GM19035 (cell line): ENCODE measurements at regions not wholly inside any gene's neighbourhood (a gene's known extent, or its start where the extent isn't known, plus 50 kb on each side); places are given as distances from the start of the nearest gene placed in this dataset.

Source experiments
- ATAC-seq: cut with Tn5 transposase; IDR thresholded peaks from one replicate; pipeline ENCODE4 v1.9.1; 2021; ENCODE audit not compliant: unreplicated experiment

GRCh38 chr5:171509467-171509866 is 90.0 kb downstream of the FGF18 start:
- ATAC-seq = no peak

GRCh38 chr5:171512397-171512796 is 93.0 kb downstream of the FGF18 start:
- ATAC-seq = no peak

- ATAC-seq = no peak
These were observed 94.1 kb downstream of the FGF18 start for GRCh38 chr5:171513591-171513990.

DNA sequence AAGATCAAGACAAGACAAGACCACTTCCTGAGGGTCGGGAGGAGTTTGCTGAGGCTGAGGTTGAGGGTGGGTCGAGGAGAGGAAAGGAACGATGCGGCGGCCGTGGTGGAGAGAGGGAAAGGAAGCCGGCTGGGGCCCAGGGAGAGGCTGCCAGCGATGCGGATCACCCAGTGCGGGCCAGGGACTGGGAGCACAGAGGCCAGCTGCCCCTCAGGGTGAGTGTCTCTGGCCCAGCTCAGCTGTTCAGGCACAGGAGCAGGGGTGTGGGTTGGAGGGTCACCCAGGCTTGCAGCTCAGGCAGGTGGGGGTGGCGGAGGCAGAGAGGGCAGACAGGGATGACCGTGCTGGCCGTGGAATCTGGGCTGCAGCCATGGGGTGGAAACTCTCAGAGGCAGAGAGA is 99.5 kb downstream of the FGF18 start:
- ATAC-seq = no peak

DNA sequence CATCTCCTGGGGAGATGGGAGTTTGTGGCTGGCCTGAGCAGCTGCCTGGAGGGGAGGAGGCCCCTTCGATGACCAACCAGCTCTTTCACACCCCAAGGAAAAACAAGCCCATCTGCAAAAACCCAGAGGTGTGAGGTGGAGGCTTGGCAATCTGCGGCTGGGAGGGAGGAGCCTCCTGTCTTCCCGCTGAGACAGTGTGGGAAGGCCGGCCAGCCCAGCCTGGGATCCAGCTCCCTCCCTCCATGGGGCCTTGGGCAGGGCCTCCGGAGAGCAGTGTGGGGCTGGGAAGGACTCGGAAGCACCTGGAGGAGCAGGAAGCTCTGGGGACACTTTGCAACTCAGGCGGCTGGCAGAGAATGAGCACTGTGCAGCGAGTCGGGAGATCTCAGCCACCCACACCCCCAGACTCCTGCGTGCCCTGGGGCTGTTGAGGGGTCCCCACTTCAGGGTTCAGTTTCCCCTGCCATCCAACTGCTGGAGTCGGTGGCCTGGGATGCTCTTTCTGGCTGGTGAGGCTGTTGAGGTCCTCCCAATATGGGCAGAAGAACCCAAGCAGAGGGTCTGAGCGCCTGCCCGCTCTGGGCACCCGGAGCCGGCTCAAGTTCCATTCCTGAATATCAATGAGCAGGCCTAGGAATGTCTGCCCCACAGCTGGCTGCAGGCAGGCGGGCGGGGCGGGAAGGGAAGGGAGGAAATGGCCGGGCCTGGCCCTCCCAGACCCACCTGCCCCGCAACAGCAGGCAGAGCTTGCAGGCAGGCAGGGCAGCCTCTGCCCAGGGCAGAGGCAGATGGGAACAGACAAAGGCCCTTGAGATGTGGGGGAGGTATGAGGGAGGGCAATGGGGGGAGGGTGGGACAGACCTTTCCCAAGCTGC is 101.1 kb downstream of the FGF18 start:
- ATAC-seq = no peak

DNA sequence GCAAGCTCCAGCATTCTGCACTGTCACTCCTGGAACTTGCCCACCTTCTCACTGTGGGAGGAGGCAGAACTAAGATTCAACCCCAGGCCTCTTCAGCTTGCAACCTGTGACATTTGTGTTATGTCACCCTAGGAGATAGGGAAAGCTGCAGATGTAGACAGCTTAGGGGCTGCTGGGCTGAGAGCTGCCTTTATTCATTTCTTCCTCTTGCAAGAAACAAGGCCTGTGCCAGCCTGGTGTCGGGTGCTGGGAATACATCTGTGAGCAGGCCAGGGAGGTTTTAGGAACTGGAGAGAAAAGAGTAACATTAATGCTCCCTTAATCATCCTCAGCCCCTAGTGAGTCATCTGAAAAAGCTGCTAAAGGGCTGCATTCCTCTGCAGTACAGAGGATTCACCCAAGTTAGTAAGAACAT is 101.8 kb downstream of the FGF18 start:
- ATAC-seq = no peak

DNA sequence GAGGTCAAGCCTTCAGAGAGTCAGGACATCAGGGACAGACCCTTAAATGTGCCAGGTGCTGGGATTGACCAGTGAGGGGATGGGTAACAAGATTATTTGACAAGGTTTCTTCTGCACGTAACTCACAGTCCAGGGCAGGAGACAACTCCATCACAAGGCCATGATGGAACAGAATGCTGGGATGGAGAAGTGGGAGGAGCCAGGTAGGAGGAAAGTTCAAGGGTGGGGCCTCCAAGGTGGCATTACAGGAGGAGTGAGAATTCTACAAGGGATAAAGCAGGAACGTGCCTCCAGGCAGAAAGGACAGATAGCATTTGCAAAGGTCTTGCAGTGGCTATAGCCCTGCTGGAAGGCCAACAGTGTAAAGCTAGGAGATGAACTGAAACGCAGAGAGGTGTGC is 102.2 kb downstream of the FGF18 start:
- ATAC-seq = no peak

GRCh38 chr5:171523781-171524180 is 104.3 kb downstream of the FGF18 start:
- no peak for ATAC-seq

- ATAC-seq = no peak
These were observed 105.0 kb downstream of the FGF18 start for GRCh38 chr5:171524466-171524865.

GRCh38 chr5:171525085-171525484 is 105.6 kb downstream of the FGF18 start:
- no peak for ATAC-seq

- no peak for ATAC-seq
These were observed 108.6 kb downstream of the FGF18 start for GRCh38 chr5:171528036-171528435.

DNA sequence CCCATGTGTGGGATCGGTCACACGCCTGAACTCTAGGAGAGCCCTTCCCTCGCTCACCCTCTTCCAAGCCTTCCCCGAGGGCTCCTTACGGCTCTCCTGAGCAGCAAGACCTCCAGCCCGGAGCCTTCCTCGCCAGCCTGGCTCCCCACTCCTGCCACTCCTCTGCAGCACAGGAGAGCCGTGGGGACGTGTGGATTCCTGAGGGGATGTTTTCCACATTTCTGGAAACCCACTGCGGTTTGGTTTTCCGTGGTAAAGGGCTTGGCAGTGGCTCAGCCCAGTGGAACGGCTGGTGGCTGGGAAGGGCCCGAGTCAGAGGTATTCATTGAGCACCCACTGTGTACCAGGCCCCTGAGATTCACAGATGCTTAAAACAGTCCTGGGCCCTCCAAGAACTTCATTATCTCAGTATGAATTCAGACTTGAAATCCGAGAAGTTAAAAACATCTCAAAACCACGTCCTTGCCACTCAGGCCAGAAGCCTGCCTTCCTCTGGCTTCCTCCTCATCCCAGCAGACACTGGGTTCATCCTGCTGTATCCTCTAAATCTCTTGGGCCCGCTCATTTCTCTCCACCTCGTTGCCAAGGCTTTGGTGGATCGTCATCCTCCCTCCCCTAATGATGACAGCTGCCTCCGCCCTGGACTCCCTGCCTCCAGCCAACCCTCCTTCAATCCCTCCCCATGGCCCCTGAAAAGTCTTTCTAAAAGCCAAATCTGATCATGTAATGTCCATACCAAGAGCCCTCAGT is 109.6 kb downstream of the FGF18 start:
- ATAC-seq = no peak

DNA sequence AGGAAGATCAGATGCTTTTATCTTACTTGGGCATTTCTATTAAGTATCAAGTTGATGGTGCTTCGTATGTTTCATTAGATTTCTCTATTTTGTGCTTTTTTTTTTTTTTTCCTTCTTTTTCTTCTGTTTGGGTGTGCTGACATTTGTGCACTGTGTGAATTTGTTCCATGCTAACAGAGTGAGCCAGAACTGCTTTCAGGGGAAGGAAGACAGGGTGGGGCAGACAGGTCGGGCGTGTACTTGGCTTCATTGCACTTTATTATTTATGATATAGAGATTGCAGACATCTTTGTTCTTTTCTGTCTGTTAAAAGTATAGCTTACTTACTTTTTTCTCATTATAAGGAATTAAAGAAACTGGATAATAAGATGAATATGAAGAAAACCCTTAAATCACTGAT is 112.2 kb downstream of the FGF18 start:
- no peak for ATAC-seq

DNA sequence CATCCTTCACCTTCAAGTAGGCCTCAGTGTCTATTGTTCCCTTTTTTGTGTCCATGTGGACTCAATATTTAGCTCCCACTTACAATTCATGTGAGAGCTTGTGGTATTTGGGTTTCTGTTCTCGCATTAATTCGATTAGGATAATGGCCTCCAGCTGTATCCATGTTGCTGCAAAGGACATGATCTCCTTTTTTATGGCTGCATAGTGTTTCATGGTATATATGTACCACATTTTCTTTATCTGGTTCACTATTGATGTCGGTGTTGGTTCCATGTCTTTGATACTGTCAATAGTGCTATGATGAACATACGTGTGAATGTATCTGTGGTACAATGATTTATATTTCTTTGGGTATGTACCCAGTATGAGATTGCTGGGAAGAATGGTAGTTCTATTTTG is 113.7 kb downstream of the FGF18 start:
- no peak for ATAC-seq

DNA sequence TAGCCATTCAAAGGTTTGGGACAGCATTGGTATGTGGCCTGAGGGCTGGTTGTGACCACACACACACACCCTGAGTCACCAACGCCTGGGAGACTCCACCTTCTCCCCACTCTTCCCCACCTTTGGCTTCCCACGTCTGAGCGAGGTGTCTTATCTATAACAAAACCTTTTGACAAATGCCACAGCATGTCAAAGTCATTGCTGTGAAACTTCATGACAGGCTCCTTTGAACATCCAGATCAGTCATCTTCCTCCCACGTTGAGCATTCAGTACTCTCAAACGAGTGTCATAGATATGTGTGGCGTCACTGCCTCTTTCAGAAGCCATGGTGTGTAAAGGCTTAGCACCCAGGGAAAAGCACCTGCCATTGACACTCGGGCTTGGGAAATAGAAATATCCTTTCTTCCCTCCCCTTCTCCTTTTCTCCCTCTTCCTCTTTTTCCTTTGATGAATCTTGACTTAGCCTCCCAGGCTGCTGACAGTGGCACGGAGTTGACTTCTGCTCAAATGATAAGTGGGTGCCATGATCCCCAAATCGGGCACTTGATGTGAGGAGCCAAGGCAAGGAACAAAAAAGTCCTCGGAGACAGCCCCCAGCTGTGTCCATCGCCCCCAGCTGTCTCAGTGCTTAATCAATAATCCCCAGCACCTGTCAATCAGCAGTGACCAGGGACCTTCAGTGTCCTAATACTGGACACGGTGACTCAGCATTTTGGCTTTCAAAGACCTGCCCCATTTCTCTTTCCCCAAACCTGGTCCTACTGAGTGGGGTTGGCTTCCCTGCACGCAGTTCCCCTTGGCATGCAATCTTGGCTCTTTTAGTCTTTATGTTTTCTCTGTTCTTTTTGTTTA is 114.8 kb downstream of the FGF18 start:
- no peak for ATAC-seq

DNA sequence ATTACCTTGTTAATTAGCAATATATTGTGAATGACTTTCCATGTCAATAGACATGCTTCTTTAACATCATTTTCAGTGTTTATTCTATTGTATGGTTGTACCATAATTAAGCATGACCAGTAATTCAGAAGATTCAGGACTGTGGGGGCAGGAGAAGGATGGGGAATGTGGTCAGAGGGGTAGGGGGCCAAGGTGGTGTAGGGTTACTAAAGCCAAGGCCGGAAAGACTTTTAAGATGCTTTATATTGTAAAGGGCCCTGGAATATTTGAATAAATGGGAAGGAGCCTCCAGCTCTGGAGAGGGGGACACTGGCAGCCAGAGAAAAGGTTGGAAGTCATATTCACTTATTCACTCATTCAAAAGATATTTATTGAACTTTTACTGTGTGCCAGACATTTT is 115.7 kb downstream of the FGF18 start:
- no peak for ATAC-seq

DNA sequence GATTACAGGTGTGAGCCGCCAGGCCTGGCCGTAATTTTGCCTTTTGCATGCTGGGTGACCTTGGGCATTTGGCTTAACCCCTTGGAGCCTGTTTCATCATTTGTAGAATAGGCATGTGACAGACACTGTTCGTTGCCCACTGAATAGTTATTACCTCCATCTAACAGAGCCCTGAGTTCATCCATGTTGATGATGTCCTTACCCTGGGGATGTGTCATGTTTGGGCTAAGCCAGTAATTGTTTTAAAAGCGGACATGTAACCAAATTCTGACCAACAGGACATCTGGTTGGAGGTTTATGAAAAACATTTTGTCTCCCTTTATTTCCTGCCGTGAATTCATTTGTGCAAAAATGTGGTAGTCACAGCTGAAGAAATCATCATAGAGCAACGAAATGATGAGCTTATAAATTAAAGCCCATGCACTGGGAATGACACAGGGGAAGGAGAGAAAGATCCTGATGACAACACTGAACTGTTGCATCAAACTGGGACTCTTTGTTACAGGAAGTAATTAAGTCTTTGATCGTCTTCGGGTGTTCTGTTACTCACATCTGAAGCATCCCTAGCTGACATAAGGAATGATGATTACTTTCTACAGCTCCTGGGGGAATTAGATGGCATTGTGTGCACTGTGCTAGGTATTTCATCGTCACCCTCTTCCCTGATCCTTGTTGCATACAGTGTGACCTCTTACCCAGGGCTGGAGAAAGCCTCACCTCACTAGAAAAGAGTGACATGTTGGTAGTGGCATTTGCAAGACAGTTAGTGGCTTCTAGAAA is 117.8 kb downstream of the FGF18 start:
- no peak for ATAC-seq

GRCh38 chr5:171537923-171538537 is 118.6 kb downstream of the FGF18 start:
- no peak for ATAC-seq

DNA sequence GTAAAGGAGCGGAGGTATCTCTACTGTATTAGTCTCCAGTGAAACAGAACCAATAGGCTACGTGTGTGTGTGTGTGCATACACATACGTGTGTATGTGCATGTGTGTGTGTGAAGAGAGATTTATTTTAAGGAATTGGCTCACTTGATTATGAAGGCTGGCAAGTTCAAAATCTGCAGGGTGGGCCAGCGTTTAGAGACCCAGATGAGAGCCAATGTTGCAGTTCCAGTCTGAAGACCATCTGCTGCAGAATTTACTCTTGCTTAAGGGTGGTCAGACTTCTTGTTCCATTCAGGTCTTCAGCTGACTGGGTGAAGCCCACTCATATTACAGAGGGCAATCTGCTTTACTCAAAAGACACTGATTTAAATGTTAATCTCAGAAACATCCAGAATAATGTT is 119.2 kb downstream of the FGF18 start:
- ATAC-seq = no peak

- no peak for ATAC-seq
These were observed 121.4 kb downstream of the FGF18 start for GRCh38 chr5:171540865-171541264.
